NB4 (cell line): ENCODE measurements at regions not wholly inside any gene's neighbourhood (a gene's known extent, or its start where the extent isn't known, plus 50 kb on each side); places are given as distances from the start of the nearest gene placed in this dataset.
"Not testable (repeated sequence)": the region's sequence is repeated elsewhere in the genome, so short reads cannot be mapped to it uniquely, and the experiment has no call there.

Experiments used
- POLR2A ChIP-seq: IDR thresholded peaks from 2 replicates; pipeline ENCODE4 v1.6.1; 2011; ENCODE audit warnings: mild to moderate bottlenecking; ENCODE audit not compliant: insufficient read length; ENCODE audit errors: extremely low read depth
- TF ChIP-seq, protein P1 (sequence below): IDR thresholded peaks from one replicate; pipeline ENCODE4 v1.5.1; 2012; ENCODE audit warnings: low read depth, low read length

DNA sequence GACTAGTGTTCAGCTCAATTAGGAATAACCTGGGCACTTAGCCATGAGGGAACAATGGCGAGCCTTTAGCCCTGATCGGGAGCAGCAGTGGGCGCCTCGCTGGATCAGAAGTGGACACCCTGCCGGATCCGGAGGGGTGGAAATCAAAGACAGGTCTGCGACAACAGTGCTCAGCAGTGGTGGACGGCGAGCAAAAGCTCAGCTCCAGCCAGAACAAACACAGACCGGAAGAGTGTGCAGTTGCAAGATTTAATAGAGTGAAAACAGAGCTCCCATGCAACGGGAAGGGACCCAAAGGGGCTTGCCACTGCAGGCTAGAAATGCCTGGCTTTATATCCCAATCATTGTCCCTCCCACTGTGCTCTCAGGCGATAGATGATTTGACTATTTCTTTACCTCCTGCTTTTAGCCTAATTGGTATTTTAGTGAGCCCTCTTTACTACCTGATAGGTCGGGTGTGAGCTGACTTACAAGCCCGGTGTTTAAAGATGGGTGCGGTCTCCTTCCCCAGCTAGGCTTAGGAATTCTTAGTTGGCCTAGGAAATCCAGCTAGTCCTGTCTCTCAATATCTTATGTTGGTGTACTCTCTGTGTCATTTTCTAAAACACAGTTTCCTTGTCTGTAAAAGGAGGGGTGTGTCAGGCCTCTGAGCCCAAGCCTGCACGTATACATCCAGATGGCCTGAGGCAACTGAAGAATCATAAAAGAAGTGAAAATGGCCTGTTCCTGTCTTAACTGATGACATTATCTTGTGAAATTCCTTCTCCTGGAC, 1258.8 kb upstream of the TENM4 start:
- TF ChIP-seq, protein P1, sequence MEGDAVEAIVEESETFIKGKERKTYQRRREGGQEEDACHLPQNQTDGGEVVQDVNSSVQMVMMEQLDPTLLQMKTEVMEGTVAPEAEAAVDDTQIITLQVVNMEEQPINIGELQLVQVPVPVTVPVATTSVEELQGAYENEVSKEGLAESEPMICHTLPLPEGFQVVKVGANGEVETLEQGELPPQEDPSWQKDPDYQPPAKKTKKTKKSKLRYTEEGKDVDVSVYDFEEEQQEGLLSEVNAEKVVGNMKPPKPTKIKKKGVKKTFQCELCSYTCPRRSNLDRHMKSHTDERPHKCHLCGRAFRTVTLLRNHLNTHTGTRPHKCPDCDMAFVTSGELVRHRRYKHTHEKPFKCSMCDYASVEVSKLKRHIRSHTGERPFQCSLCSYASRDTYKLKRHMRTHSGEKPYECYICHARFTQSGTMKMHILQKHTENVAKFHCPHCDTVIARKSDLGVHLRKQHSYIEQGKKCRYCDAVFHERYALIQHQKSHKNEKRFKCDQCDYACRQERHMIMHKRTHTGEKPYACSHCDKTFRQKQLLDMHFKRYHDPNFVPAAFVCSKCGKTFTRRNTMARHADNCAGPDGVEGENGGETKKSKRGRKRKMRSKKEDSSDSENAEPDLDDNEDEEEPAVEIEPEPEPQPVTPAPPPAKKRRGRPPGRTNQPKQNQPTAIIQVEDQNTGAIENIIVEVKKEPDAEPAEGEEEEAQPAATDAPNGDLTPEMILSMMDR = not testable (repeated sequence)
- TF ChIP-seq POLR2A = not testable (repeated sequence)
